PC-3 (cell line): ENCODE measurements at regions not wholly inside any gene's neighbourhood (a gene's known extent, or its start where the extent isn't known, plus 50 kb on each side); places are given as distances from the start of the nearest gene placed in this dataset.

ENCODE experiments used
- ATAC-seq: fragments of 200-7000 bp; cut with Tn5 transposase; 2 replicates; pipeline ENCODE4 v1.9.1; 2020; ENCODE audit warnings: mild to moderate bottlenecking, moderate library complexity
- BruUV-seq: library from RNA; stranded (reverse); fragments of 400-500 nt; replicated peaks from 2 replicates; lab custom pipeline; 2021; lab: Mats Ljungman, UMichigan
- CTCF ChIA-PET: fragments of 300-600 bp; sonication (Branson Sonifier 250); formaldehyde crosslinking; loops from one replicate; lab custom pipeline; 2022; ENCODE audit warnings: antibody characterized with exemption; lab: Charles Lee
- POLR2A ChIA-PET: fragments of 300-600 bp; sonication (Branson Sonifier 250); formaldehyde crosslinking; loops from one replicate; lab custom pipeline; 2022; ENCODE audit warnings: antibody characterized with exemption; ENCODE audit not compliant: unreplicated experiment; lab: Charles Lee
- DNase-seq: peaks from one replicate; pipeline ENCODE4 v3.0.0-alpha.2; 2015
- H2AFZ ChIP-seq: fragments of 300-600 bp; sonication (generic); 2 replicates; pipeline ENCODE4 v1.6.0; 2016; ENCODE audit warnings: antibody characterized with exemption, low read length
- H3F3A ChIP-seq: fragments of 300-600 bp; sonication (generic); one replicate; pipeline ENCODE4 v1.6.0; 2017; ENCODE audit warnings: antibody characterized with exemption, low read length, control low read depth, mild to moderate bottlenecking; ENCODE audit not compliant: unreplicated experiment
- H3K27ac ChIP-seq: fragments of 300-600 bp; sonication (generic); 2 replicates; pipeline ENCODE4 v1.5.1; 2016; ENCODE audit warnings: mild to moderate bottlenecking, low read length
- H3K27me3 ChIP-seq: fragments of 300-600 bp; sonication (generic); 2 replicates; pipeline ENCODE4 v1.6.1; 2016; ENCODE audit warnings: low read length, mixed read lengths
- H3K36me3 ChIP-seq: fragments of 300-600 bp; sonication (generic); 2 replicates; pipeline ENCODE4 v1.6.1; 2016; ENCODE audit warnings: low read depth, mixed run types, low read length, mixed read lengths
- H3K4me1 ChIP-seq: fragments of 300-600 bp; sonication (generic); 2 replicates; pipeline ENCODE4 v1.5.1; 2016; ENCODE audit warnings: low read length; ENCODE audit not compliant: insufficient read depth
- H3K4me2 ChIP-seq: fragments of 300-600 bp; sonication (generic); 2 replicates; pipeline ENCODE4 v1.6.0; 2016; ENCODE audit warnings: low read length
- H3K4me3 ChIP-seq: fragments of 300-600 bp; sonication (generic); 2 replicates; pipeline ENCODE4 v1.5.1; 2016; ENCODE audit warnings: mild to moderate bottlenecking, low read length, mixed read lengths
- H3K79me2 ChIP-seq: fragments of 300-600 bp; sonication (generic); 2 replicates; pipeline ENCODE4 v1.6.1; 2017; ENCODE audit warnings: low read length, mixed read lengths
- H3K9ac ChIP-seq: fragments of 300-600 bp; sonication (generic); 2 replicates; pipeline ENCODE4 v1.6.0; 2016; ENCODE audit warnings: mild to moderate bottlenecking, low read length
- H3K9me2 ChIP-seq: fragments of 300-600 bp; sonication (generic); replicated peaks from 2 replicates; pipeline ENCODE4 v1.6.1; 2016; ENCODE audit warnings: mixed run types, low read length, mixed read lengths
- H3K9me3 ChIP-seq: fragments of 300-600 bp; sonication (generic); 2 replicates; pipeline ENCODE4 v1.6.1; 2016; ENCODE audit warnings: low read length, mixed read lengths
- H4K20me1 ChIP-seq: fragments of 300-600 bp; sonication (generic); 2 replicates; pipeline ENCODE4 v1.6.1; 2016; ENCODE audit warnings: low read length, mixed read lengths
- EZH2 ChIP-seq: fragments of 300-600 bp; sonication (generic); IDR thresholded peaks from one replicate; pipeline ENCODE4 v1.6.1; 2017; ENCODE audit warnings: antibody characterized with exemption, mild to moderate bottlenecking, low read length; ENCODE audit not compliant: unreplicated experiment
- EZH2phosphoT487 ChIP-seq: fragments of 300-600 bp; sonication (generic); IDR thresholded peaks from 2 replicates; pipeline ENCODE4 v1.6.1; 2018; ENCODE audit warnings: mild to moderate bottlenecking, antibody characterized with exemption, low read length, borderline replicate concordance
- intact Hi-C: fragments of 100-400 bp; cut with micrococcal nuclease; formaldehyde crosslinking; loops from 2 replicates; pipeline ENCODE4 v1.9.0; 2023
- TF ChIP-seq, protein P1 (sequence below): fragments of 300-600 bp; sonication (generic); conservative IDR thresholded peaks from 2 replicates; pipeline ENCODE4 v1.5.1; 2017; ENCODE audit warnings: antibody characterized with exemption, low read depth, mild to moderate bottlenecking, low read length

DNA sequence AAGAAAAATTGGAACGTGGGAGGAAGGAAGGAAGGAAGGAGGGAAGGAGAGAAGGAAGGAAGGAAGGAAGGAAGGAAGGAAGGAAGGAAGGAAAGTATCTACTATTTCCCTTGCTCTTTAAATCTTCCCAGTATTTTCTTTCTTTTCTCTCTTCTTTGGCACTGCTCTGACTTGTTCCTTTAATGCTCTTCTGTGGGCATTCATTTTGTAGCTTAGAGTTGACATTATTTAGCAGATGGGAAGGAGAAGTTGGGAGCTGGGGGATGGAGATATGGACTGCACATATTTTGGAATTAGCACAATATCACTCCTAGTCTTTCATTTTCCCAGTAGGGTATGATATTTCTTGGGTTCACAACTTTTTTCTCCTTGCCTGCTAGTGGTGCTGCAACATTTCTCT, 152.2 kb downstream of the TFAP2B start:
- no peak overlapping the region for H3K4me3 ChIP-seq
- TF ChIP-seq, protein P1, sequence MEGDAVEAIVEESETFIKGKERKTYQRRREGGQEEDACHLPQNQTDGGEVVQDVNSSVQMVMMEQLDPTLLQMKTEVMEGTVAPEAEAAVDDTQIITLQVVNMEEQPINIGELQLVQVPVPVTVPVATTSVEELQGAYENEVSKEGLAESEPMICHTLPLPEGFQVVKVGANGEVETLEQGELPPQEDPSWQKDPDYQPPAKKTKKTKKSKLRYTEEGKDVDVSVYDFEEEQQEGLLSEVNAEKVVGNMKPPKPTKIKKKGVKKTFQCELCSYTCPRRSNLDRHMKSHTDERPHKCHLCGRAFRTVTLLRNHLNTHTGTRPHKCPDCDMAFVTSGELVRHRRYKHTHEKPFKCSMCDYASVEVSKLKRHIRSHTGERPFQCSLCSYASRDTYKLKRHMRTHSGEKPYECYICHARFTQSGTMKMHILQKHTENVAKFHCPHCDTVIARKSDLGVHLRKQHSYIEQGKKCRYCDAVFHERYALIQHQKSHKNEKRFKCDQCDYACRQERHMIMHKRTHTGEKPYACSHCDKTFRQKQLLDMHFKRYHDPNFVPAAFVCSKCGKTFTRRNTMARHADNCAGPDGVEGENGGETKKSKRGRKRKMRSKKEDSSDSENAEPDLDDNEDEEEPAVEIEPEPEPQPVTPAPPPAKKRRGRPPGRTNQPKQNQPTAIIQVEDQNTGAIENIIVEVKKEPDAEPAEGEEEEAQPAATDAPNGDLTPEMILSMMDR = no peak
- H4K20me1 ChIP-seq = no peaks in the 10 kb centered on the region
- H3K36me3 ChIP-seq = no peaks in the 10 kb centered on the region
- BruUV-seq = no TSS peak
- no peak overlapping the region for H3K9ac ChIP-seq
- H3K79me2 ChIP-seq = no peaks in the 10 kb centered on the region
- POLR2A ChIA-PET = no interaction called here
- no peak for DNase-seq
- no peaks in the 10 kb centered on the region for H3F3A ChIP-seq
- H3K9me2 ChIP-seq = no peaks in the 10 kb centered on the region
- H3K27ac ChIP-seq = no peak overlapping the region
- peaks cover 12% of the 10 kb centered on the region for H3K4me1 ChIP-seq
- intact Hi-C loops = no loop called here
- H3K4me2 ChIP-seq = no peak overlapping the region
- no peak for ATAC-seq
- H3K9me3 ChIP-seq = no peaks in the 10 kb centered on the region
- H2AFZ ChIP-seq = no peak overlapping the region
- no peaks in the 10 kb centered on the region for H3K27me3 ChIP-seq
- CTCF ChIA-PET = no interaction called here

DNA sequence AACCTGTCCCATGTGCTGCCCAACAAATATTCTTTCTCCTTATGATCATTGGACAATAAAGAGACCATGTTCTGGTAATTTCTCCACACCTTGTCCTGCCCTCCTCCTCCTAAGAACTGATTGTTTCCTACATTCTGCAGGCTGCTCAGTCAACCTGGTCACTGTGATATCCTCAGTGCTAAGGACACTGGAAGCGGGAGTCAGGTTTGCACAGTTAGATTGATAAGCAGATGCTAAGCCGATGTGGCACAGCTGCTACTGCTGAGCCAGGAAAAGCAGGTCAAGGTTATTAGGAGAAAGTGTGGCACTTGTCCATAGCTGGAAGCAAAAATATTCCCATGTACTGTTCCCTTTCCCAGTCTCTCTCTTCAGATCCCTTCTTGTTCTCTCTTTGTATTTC, 154.8 kb downstream of the TFAP2B start:
- POLR2A ChIA-PET = no interaction called here
- CTCF ChIA-PET = no interaction called here
- Histone ChIP-seq H3K27me3 (no peaks in the 10 kb centered on the region), H4K20me1 (no peaks in the 10 kb centered on the region), H3K9me3 (no peaks in the 10 kb centered on the region), H3K4me2 (no peak overlapping the region), H3F3A (no peaks in the 10 kb centered on the region), H3K4me3 (no peak overlapping the region), H3K36me3 (no peaks in the 10 kb centered on the region), H3K4me1 (peaks cover 12% of the 10 kb centered on the region), H3K27ac (no peak overlapping the region), H3K9ac (no peak overlapping the region), H3K79me2 (no peaks in the 10 kb centered on the region), H2AFZ (no peak overlapping the region), H3K9me2 (no peaks in the 10 kb centered on the region)
- DNase-seq (no peak), ATAC-seq (no peak)
- intact Hi-C loops = no loop called here
- TF ChIP-seq, protein P1 = no peak
- TF ChIP-seq EZH2phosphoT487 = no peak
- no peak for TF ChIP-seq EZH2
- no TSS peak for BruUV-seq

DNA sequence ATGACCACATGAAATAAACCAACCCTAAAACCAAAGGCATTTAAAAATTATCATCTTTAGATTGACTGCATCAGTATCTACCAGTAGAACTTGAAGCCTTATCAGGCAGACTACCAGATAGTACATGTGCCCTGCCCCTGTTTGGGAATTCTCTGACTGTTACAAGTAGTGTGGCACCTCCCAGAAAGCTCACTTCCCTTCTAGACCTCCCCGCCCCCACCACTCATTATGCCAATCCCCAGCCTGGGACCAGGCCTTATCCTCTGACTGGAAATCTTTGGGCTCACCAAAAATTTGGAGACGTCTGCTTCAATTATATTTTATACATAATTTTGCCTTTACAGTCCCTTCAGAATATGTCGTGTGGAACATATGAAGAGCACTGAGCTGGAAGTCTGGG, 155.6 kb downstream of the TFAP2B start:
- no TSS peak for BruUV-seq
- Histone ChIP-seq H3K9me3 (no peaks in the 10 kb centered on the region), H3K4me1 (peaks cover 12% of the 10 kb centered on the region), H3K36me3 (no peaks in the 10 kb centered on the region), H3K27me3 (no peaks in the 10 kb centered on the region), H3K79me2 (no peaks in the 10 kb centered on the region), H3K9me2 (no peaks in the 10 kb centered on the region), H3K4me2 (no peak overlapping the region), H2AFZ (no peak overlapping the region), H3K27ac (no peak overlapping the region), H3K4me3 (no peak overlapping the region), H3K9ac (no peak overlapping the region), H3F3A (no peaks in the 10 kb centered on the region), H4K20me1 (no peaks in the 10 kb centered on the region)
- intact Hi-C loops = no loop called here
- ChIA-PET CTCF (no interaction called here), POLR2A (no interaction called here)
- DNase-seq (no peak), ATAC-seq (no peak)
- no peak for TF ChIP-seq EZH2phosphoT487
- TF ChIP-seq, protein P1 = no peak
- no peak for TF ChIP-seq EZH2
